ENCODE measurements at regions not wholly inside any gene's neighbourhood (a gene's known extent, or its start where the extent isn't known, plus 50 kb on each side); places are given as distances from the start of the nearest gene placed in this dataset.

- Mint-ChIP-seq H3K27ac (no peak overlapping the region), H3K27me3 (ENCODE audit: low read depth in 3 of 3) (no peaks in the 10 kb centered on the region)
- no peaks in the 10 kb centered on the region for H3K79me2 ChIP-seq (ENCODE audit: insufficient read depth, low read length)
Observed at GRCh38 chr6:120875900-120876299, 458.4 kb downstream of the TBC1D32 start.

GRCh38 chr6:120874422-120874821 is 459.9 kb downstream of the TBC1D32 start:
- 84% methylated on average over 4 of the region's 6 CpGs for WGBS (ENCODE audit: insufficient coverage)
- H3K27me3 ChIP-seq (ENCODE audit: control insufficient read depth in 2 of 2, insufficient read depth in 2 of 2, low read length in 2 of 2) = no peaks in the 10 kb centered on the region
- H3K9me3 Mint-ChIP-seq = peaks cover 15 to 31% (median 22%) of the 10 kb centered on the region in 7 donors
- H3K79me2 ChIP-seq (ENCODE audit: insufficient read depth, low read length) = no peaks in the 10 kb centered on the region
- no peaks in the 10 kb centered on the region for H3K4me1 Mint-ChIP-seq
- no peaks in the 10 kb centered on the region for H4K20me1 ChIP-seq (ENCODE audit: insufficient read depth, low read length)
- H3K4me2 ChIP-seq (replicated peaks; ENCODE audit: extremely low read depth, low read length, poor library complexity, severe bottlenecking) = no peak overlapping the region
- peaks cover 31 to 37% of the 10 kb centered on the region in 2 donors for H3K9me3 ChIP-seq (replicated peaks in 1 of 2; ENCODE audit: control insufficient read depth in 1 of 2, insufficient read depth in 1 of 2, low read length in 2 of 2)
- no peak overlapping the region for H3K27ac Mint-ChIP-seq
- no peak overlapping the region for H2AFZ ChIP-seq (ENCODE audit: insufficient read depth, low read depth, low read length, poor library complexity, severe bottlenecking)
- H3K36me3 ChIP-seq (replicated peaks in 1 of 2; ENCODE audit: control insufficient read depth in 1 of 2, insufficient read depth in 2 of 2, low read length in 2 of 2) = no peaks in the 10 kb centered on the region
- peak in 1 of 3 donors; percentile 1 for DNase-seq
- no peaks in the 10 kb centered on the region for H3K27me3 Mint-ChIP-seq (ENCODE audit: low read depth in 3 of 3)
- H3K4me1 ChIP-seq (ENCODE audit: control insufficient read depth in 1 of 2, insufficient read depth in 2 of 2, low read length in 2 of 2) = no peaks in the 10 kb centered on the region
- H3K36me3 Mint-ChIP-seq = no peaks in the 10 kb centered on the region
- H3K4me3 ChIP-seq (replicated peaks in 1 of 3; ENCODE audit: low read depth in 2 of 3, low read length in 3 of 3) = no peak overlapping the region
- intact Hi-C loops (cut with micrococcal nuclease) = no loop called here
- H3K27ac ChIP-seq (ENCODE audit: low read depth in 1 of 2, low read length in 2 of 2) = no peak overlapping the region
- no peak for TF ChIP-seq CTCF (IDR thresholded peaks at IDR 0.05)
- H3K4me3 Mint-ChIP-seq = no peak overlapping the region
- no peak overlapping the region for H3K9ac ChIP-seq (ENCODE audit: insufficient read depth, low read length, poor library complexity, severe bottlenecking)

More at GRCh38 chr6:120875900-120876299, 458.4 kb downstream of the TBC1D32 start:
- WGBS (ENCODE audit: insufficient coverage) = no CpG with 5 or more reads among the region's 1 CpG
- Histone ChIP-seq H3K4me1 (ENCODE audit: control insufficient read depth in 1 of 2, insufficient read depth in 2 of 2, low read length in 2 of 2) (no peaks in the 10 kb centered on the region), H4K20me1 (ENCODE audit: insufficient read depth, low read length) (no peaks in the 10 kb centered on the region), H3K4me2 (replicated peaks; ENCODE audit: extremely low read depth, low read length, poor library complexity, severe bottlenecking) (no peak overlapping the region), H3K9ac (ENCODE audit: insufficient read depth, low read length, poor library complexity, severe bottlenecking) (no peak overlapping the region), H3K9me3 (replicated peaks in 1 of 2; ENCODE audit: control insufficient read depth in 1 of 2, insufficient read depth in 1 of 2, low read length in 2 of 2) (peaks cover 31 to 37% of the 10 kb centered on the region in 2 donors), H3K4me3 (replicated peaks in 1 of 3; ENCODE audit: low read depth in 2 of 3, low read length in 3 of 3) (no peak overlapping the region), H3K27ac (ENCODE audit: low read depth in 1 of 2, low read length in 2 of 2) (no peak overlapping the region), H3K36me3 (replicated peaks in 1 of 2; ENCODE audit: control insufficient read depth in 1 of 2, insufficient read depth in 2 of 2, low read length in 2 of 2) (no peaks in the 10 kb centered on the region), H3K27me3 (ENCODE audit: control insufficient read depth in 2 of 2, insufficient read depth in 2 of 2, low read length in 2 of 2) (no peaks in the 10 kb centered on the region), H2AFZ (ENCODE audit: insufficient read depth, low read depth, low read length, poor library complexity, severe bottlenecking) (no peak overlapping the region)
- TF ChIP-seq CTCF (IDR thresholded peaks at IDR 0.05) = no peak
- DNase-seq = no peak
- H3K4me3 Mint-ChIP-seq = no peak overlapping the region
- H3K9me3 Mint-ChIP-seq = peaks cover 15 to 31% (median 22%) of the 10 kb centered on the region in 7 donors
- H3K4me1 Mint-ChIP-seq = no peaks in the 10 kb centered on the region
- intact Hi-C loops (cut with micrococcal nuclease) = no loop called here
- H3K36me3 Mint-ChIP-seq = no peaks in the 10 kb centered on the region
